NCI-H460 (cell line): ENCODE measurements at regions not wholly inside any gene's neighbourhood (a gene's known extent, or its start where the extent isn't known, plus 50 kb on each side); places are given as distances from the start of the nearest gene placed in this dataset.
A peak's percentile ranks its signal among the peaks of the same experiment; 100 is the strongest.

Experiments
- DNase-seq: peaks from one replicate; pipeline ENCODE4 v3.0.0-alpha.2; 2016; ENCODE audit warnings: low read depth; ENCODE audit errors: extremely low read depth

- no peak for DNase-seq
Measured at GRCh38 chr9:110041452-110041851, 166.5 kb downstream of the C9orf152 start.

- DNase-seq, result no peak
Measured at GRCh38 chr9:110047232-110047954, 160.6 kb downstream of the C9orf152 start.

GRCh38 chr9:110047955-110048402 is 160.0 kb downstream of the C9orf152 start:
- DNase-seq, result no peak

DNA sequence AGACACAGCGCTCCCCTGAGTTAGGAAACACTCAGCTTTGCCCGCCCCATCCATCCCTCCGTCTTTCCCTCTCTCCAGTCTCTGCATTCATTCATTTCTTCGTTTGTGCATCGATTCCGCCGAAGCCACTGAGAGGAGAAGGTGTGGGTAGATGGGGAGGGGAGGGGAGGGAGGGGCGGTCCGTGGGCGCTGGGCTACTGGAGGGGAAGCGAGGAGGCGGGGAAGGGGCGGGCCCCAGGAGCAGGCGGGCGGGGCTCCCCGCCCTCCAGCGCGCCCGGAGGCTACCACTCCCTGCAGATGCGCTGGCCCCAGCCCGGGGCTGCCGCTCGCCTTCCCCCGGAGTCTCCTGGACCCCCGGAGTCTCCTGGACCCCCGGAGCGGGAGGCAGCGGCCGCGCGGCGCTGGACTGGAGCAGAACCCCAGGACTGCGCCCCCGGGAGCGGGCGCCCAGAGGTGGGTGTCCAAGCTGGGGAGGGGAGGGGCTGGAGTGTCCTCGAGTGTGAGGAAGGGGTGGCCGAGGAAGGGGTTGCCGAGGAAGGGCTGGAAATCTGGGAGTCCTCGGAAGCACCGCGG is 159.5 kb downstream of the C9orf152 start:
- no peak for DNase-seq

DNA sequence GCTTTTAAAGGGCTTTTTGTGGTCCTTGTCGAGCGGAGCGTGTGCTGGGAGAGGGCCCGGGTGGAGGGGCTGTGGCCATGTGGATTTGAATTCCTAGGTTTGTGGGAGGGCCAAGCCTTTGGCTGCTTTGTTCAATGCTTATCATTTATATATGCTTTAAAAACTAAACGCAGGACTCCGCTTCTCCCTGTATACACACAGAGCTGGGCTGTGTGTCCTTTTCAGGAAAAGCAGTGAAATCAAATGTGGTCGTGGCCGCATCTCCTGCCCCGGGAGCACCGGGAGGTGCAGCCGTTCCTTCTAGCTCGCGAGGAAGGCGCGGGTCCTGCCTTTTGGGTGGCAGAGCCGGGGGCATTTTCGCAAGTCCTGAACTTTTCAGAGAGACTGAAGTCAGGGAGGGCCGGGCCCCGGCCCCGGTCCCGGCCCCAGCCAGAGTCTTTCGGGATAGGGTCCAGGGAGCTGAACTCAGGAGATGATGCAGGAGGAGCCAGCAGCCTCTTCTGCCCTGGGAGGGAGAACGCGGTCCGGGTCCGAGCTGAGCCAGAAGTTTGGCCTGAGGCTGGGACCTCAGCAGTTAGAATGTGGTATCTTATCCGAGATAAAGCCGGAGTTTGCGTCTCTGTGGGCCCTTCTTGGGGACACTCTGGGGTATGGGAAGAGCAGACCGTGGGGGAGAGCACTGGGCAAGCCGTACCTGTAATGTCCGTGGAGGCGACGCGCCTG is 158.8 kb downstream of the C9orf152 start:
- no peak for DNase-seq

DNA sequence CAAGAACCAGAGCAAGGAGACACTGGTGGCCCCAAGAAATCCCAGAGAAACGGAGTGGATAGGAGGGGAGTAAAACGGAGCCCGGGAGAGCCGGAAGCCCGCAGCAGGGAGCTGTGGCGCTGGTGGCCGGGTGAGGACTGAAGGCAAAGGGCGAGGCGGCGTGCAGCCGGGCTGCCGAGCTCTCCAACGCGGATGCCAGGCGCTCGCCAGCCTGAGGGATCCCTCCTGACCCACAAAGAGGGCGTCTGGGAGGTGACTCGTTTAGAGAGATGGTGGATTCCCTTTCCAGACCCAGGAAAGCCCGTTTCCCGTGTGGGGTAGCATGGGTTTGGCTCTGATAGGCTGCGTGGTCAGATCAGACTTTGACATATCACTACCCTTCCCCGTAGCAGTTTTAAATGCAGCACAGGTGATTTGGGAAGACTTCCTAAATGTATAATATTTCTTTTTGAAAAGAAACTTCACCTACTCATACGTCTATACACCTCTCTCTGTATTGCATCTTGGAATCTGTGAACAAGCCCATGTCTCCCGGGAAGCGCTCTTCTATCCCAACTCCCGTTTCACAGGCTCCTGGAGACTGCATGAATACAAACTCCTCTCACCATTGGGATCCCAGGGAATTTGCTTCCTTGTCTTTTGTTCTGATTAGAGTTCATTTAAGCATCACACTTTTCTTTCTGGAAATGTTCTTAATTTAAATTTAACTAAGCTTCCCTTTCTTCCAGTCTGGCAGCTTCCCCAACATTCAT is 158.1 kb downstream of the C9orf152 start:
- no peak for DNase-seq

DNA sequence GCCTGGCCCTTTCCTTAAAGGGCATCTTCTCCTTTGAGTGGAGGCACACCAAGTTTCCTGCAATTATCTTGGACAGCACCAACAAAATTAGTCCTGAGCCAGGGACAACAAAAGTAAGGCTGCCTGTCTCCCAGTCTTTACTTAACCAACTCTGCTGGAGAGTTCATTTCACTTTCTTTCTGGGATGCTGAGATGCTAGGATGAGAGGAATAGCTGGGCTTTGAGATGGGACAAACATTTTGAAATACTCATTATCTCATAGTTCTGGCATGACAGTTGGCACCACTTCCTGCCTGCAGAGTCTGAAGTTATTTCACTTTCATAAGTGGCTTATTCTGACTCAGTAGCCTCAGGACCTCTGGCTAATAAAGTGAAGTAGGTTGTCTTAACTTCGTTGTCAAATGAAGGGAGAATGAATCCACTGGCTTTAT is 157.0 kb downstream of the C9orf152 start:
- no peak for DNase-seq

DNA sequence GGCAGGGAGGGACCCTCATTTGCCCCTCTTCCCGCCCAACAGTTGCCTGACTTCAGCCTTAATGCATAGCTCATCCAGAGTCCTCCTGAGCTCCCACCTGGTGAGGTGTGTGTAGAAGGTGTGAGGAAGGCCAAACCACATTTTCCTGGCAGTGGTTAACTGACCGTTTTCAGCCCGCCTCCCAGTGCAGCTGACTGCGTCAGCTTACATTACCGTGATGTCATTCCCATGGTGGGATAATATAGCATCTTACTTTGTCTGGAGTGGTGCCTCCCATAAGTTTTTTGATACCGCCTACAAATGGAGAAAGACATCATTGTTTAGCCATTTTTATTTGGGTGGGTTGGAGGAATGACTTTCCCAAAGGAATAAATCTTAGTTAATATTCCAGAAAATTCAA is 151.9 kb downstream of the C9orf152 start:
- DNase-seq, result no peak

- DNase-seq, result peak; percentile 50
Measured at GRCh38 chr9:110058304-110058953, 149.5 kb downstream of the C9orf152 start.

- DNase-seq, result no peak
Measured at GRCh38 chr9:110059461-110059860, 148.5 kb downstream of the C9orf152 start.

DNA sequence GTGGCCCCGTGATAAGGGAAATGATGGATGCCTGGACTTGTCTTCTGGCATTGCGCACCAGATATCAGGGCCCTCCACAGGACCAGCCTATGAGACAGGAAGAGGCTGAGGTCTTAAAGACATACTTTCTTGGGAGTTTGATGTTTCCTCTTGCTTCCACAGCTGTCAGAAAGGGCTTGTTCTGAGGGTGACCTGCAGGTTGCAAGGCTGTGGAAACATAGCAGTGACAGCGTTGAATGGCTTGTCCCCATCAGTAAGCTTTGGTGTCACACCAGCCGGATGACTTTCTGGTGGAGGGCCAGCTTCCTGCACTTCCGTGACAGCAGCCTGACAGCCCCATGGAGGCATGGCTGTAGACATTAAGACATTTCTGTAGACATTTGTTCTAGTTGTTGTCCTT is 143.2 kb downstream of the C9orf152 start:
- no peak for DNase-seq

- no peak for DNase-seq
Measured at GRCh38 chr9:110065532-110065931, 142.4 kb downstream of the C9orf152 start.

- DNase-seq, result no peak
Measured at GRCh38 chr9:110066929-110067716, 140.8 kb downstream of the C9orf152 start.

DNA sequence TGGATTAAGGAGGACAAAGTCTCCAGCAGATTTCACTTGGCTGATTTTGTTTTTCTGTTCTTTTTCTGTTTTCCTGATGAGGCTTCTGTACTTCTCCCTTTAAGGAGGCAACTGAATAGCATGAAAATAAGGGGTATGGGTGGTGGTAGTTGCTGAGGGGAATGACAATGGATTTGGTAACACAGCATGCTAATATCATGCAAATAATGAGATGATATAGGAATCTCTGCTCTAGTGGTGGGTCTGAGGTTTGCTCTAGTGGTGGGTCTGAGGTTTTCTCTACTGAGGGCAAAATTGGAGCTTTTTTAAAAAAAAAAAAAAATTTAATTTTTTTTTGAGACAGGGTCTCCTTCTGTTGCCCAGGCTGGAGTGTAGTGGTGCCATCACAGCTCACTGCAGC is 139.7 kb downstream of the C9orf152 start:
- DNase-seq, result no peak

DNA sequence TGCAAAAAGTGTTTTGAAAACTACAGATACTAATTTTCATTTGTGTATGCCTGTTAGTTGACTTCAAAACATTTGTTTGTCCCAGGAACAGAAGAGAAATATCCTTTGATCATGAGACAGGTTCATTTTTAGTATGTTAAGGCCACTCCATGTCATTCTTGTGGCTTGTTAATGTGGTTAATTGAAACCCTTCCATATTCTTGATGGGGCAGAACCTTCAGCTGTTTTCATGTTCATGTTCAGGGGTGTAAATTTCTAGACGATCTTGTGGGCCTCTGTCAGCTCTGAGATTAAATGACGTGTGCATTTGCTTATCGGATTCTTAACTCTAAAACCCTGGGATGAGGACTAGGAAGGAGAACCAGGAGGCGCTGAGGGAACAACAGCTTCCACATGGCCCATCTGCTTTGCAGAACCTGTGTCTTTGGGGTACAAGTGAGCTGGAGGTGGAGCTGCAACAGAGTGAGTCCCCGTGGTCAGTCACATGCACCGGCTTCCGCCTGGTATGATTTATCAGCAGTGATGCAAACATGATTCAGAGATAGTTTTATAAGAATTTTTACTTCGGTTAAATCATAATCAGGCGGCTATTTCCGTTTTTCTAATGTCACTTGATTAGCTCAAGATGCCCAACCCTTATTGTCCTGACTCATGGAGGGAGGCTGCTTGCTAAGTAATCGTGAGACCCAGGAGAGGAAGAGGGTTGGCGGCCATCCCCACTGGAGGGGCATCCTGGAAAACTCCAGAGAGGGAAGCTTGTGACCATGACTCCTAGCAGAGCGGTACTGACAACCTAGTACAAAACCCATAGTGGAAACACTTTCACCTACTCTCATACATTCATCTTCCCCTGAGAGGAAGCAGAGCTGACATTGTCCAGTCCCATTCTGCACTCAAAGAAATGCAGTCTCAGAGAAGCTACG is 138.4 kb downstream of the C9orf152 start:
- no peak for DNase-seq

GRCh38 chr9:110072597-110073355 is 135.2 kb downstream of the C9orf152 start:
- no peak for DNase-seq

- DNase-seq, result no peak
Measured at GRCh38 chr9:110073356-110073905, 134.5 kb downstream of the C9orf152 start.
